A549 (cell line): ENCODE measurements at regions not wholly inside any gene's neighbourhood (a gene's known extent, or its start where the extent isn't known, plus 50 kb on each side); places are given as distances from the start of the nearest gene placed in this dataset.

Source experiments
- ATAC-seq, 2 experiments: fragments of 200-7000 bp in 1 of 2; fragments of >200 bp in 1 of 2; cut with Nextera tagmentation in 1 of 2; cut with Tn5 transposase in 1 of 2; 3 replicates each; pipeline versions ENCODE4 v1.8.0 to v1.9.1; 2018 to 2020; ENCODE audit warnings: mild to moderate bottlenecking in 1 of 2, moderate library complexity in 1 of 2
- CTCF ChIA-PET: fragments of 300-600 bp; sonication (Branson Sonifier 250); formaldehyde crosslinking; extraction: SDS; loops from one replicate; lab custom pipeline; 2021; ENCODE audit warnings: antibody characterized with exemption, inconsistent platforms; lab: Yijun Ruan, JAX
- POLR2A ChIA-PET: fragments of 350-600 bp; formaldehyde crosslinking; extraction: SDS; loops from one replicate; lab custom pipeline; 2021; ENCODE audit warnings: antibody characterized with exemption, inconsistent platforms; lab: Yijun Ruan, JAX
- DNase-seq, 2 experiments: peaks; one replicate each; pipeline versions ENCODE4 v3.0.0 to v3.0.0-alpha.2; 2011 to 2016; ENCODE audit warnings: low read depth in 1 of 2, low spot score in 1 of 2
- FAIRE-seq: peaks from 2 replicates; lab custom pipeline; 2011; peaks lifted over from hg19 to GRCh38; lab: Jason Lieb, UNC
- H3K27ac ChIP-seq, 2 experiments: fragments of >200 bp; sonication (Bioruptor Twin); formaldehyde crosslinking; 3 replicates each; pipeline ENCODE4 v1.5.1; 2016 to 2017
- H3K4me1 ChIP-seq: fragments of >200 bp; sonication (Bioruptor Twin); formaldehyde crosslinking; 3 replicates; pipeline ENCODE4 v1.6.1; 2016
- H3K4me2 ChIP-seq: fragments of >200 bp; sonication (Bioruptor Twin); formaldehyde crosslinking; 3 replicates; pipeline ENCODE4 v1.6.1; 2016
- H3K4me3 ChIP-seq: fragments of >200 bp; sonication (Bioruptor Twin); formaldehyde crosslinking; 3 replicates; pipeline ENCODE4 v1.5.1; 2016
- H3K9me3 ChIP-seq: fragments of >200 bp; sonication (Bioruptor Twin); formaldehyde crosslinking; 3 replicates; pipeline ENCODE4 v1.6.1; 2016
- BHLHE40 ChIP-seq: IDR thresholded peaks from 2 replicates; pipeline ENCODE4 v1.6.1; 2012; ENCODE audit warnings: low read depth, low read length, inconsistent platforms
- CBX2 ChIP-seq: fragments of 200-600 bp; sonication (generic); IDR thresholded peaks from 2 replicates; pipeline ENCODE4 v1.6.1; 2016; ENCODE audit warnings: low read depth, mild to moderate bottlenecking, borderline replicate concordance
- CBX8 ChIP-seq: fragments of 200-600 bp; sonication (generic); IDR thresholded peaks from 2 replicates; pipeline ENCODE4 v1.6.1; 2016
- CHD4 ChIP-seq: fragments of 200-600 bp; sonication (generic); IDR thresholded peaks from 2 replicates; pipeline ENCODE4 v1.6.1; 2016; ENCODE audit warnings: antibody characterized with exemption, mild to moderate bottlenecking, borderline replicate concordance
- EHF ChIP-seq: fragments of 250-450 bp; sonication (Bioruptor Pico); IDR thresholded peaks from 2 replicates; pipeline ENCODE4 v1.5.0; 2020; ENCODE audit warnings: mild to moderate bottlenecking
- EHMT2 ChIP-seq: fragments of 200-600 bp; sonication (generic); IDR thresholded peaks from 2 replicates; pipeline ENCODE4 v1.6.1; 2016; ENCODE audit warnings: antibody characterized with exemption, low read depth, mild to moderate bottlenecking, moderate library complexity
- EP300 ChIP-seq, 2 experiments: fragments of >200 bp; sonication (Bioruptor Twin); formaldehyde crosslinking; IDR thresholded peaks; 2 replicates in 1 of 2; 3 replicates in 1 of 2; pipeline ENCODE4 v1.6.1; 2016 to 2017
- ESRRA ChIP-seq: fragments of 150-350 bp; IDR thresholded peaks from 2 replicates; pipeline ENCODE4 v1.6.1; 2014; ENCODE audit warnings: mild to moderate bottlenecking, low read length, borderline replicate concordance
- FOSL2 ChIP-seq, 2 experiments: fragments of 450-650 bp in 1 of 2; fragments of >200 bp in 1 of 2; sonication (Bioruptor Twin) in 1 of 2; formaldehyde crosslinking; IDR thresholded peaks; 2 replicates each; pipeline versions ENCODE4 v1.5.0 to v1.6.1; 2016 to 2020; ENCODE audit warnings: mild to moderate bottlenecking in 1 of 2, moderate library complexity in 1 of 2
- FOXS1 ChIP-seq: fragments of 250-450 bp; sonication (Bioruptor Pico); IDR thresholded peaks from 2 replicates; pipeline ENCODE4 v1.5.0; 2020; ENCODE audit warnings: mild to moderate bottlenecking, moderate library complexity
- HDAC2 ChIP-seq: fragments of 200-600 bp; sonication (generic); IDR thresholded peaks from 2 replicates; pipeline ENCODE4 v1.6.1; 2016
- HEYL ChIP-seq: fragments of 250-450 bp; sonication (Bioruptor Pico); IDR thresholded peaks from 2 replicates; pipeline ENCODE4 v1.8.0; 2021; ENCODE audit warnings: mild to moderate bottlenecking, moderate library complexity
- HOXB13 ChIP-seq: fragments of 250-450 bp; sonication (Bioruptor Pico); IDR thresholded peaks from 2 replicates; pipeline ENCODE4 v1.5.0; 2020; ENCODE audit warnings: low read depth, mild to moderate bottlenecking, moderate library complexity
- HOXB5 ChIP-seq: fragments of 250-450 bp; sonication (Bioruptor Pico); IDR thresholded peaks from 2 replicates; pipeline ENCODE4 v1.5.0; 2020; ENCODE audit warnings: mild to moderate bottlenecking, moderate library complexity
- JUN ChIP-seq, 2 experiments: fragments of >200 bp; sonication (Bioruptor Twin); formaldehyde crosslinking; IDR thresholded peaks; 2 replicates in 1 of 2; 3 replicates in 1 of 2; pipeline ENCODE4 v1.6.1; 2016 to 2017
- KDM1A ChIP-seq: fragments of 200-600 bp; sonication (generic); IDR thresholded peaks from 2 replicates; pipeline ENCODE4 v1.6.1; 2016; ENCODE audit warnings: low read depth, mild to moderate bottlenecking
- KDM5A ChIP-seq: fragments of 200-600 bp; sonication (generic); IDR thresholded peaks from 2 replicates; pipeline ENCODE4 v1.6.1; 2016; ENCODE audit warnings: antibody characterized with exemption, mild to moderate bottlenecking
- MAZ ChIP-seq: fragments of 150-350 bp; IDR thresholded peaks from 2 replicates; pipeline ENCODE4 v1.6.1; 2014; ENCODE audit warnings: antibody characterized with exemption, low read depth, low read length, borderline replicate concordance
- MYC ChIP-seq: IDR thresholded peaks from 2 replicates; pipeline ENCODE4 v1.6.1; 2012; ENCODE audit warnings: mild to moderate bottlenecking, inconsistent platforms, low read length, improper control_type of control experiment, borderline replicate concordance
- NFE2L2 ChIP-seq: fragments of 150-350 bp; conservative IDR thresholded peaks from 2 replicates; pipeline ENCODE4 v1.6.1; 2014; ENCODE audit warnings: low read length
- NPAS2 ChIP-seq: fragments of 250-450 bp; sonication (Bioruptor Pico); IDR thresholded peaks from 2 replicates; pipeline ENCODE4 v1.8.0; 2022; ENCODE audit warnings: mild to moderate bottlenecking, moderate library complexity, borderline replicate concordance
- POLR2AphosphoS2 ChIP-seq: conservative IDR thresholded peaks from 2 replicates; pipeline ENCODE4 v1.6.1; 2012; ENCODE audit warnings: low read length, improper control_type of control experiment, inconsistent platforms
- RAD21 ChIP-seq, 2 experiments: fragments of >200 bp in 1 of 2; sonication (Bioruptor Twin) in 1 of 2; formaldehyde crosslinking in 1 of 2; IDR thresholded peaks in 1 of 2; conservative IDR thresholded peaks in 1 of 2; 2 replicates in 1 of 2; 3 replicates in 1 of 2; pipeline ENCODE4 v1.6.1; 2012 to 2018; ENCODE audit warnings: inconsistent platforms in 1 of 2
- RCOR1 ChIP-seq: fragments of 150-350 bp; IDR thresholded peaks from 2 replicates; pipeline ENCODE4 v1.6.1; 2014; ENCODE audit warnings: antibody characterized with exemption, low read length, low read depth
- RFX5 ChIP-seq: fragments of 450-650 bp; IDR thresholded peaks from 2 replicates; pipeline ENCODE4 v1.7.1; 2014; ENCODE audit warnings: antibody characterized with exemption, mild to moderate bottlenecking, moderate library complexity
- RNF2 ChIP-seq: fragments of 200-600 bp; sonication (generic); IDR thresholded peaks from 2 replicates; pipeline ENCODE4 v1.6.1; 2016; ENCODE audit warnings: low read depth, mild to moderate bottlenecking, antibody characterized with exemption, moderate library complexity, borderline replicate concordance
- SMC3 ChIP-seq: fragments of >200 bp; sonication (Bioruptor Twin); formaldehyde crosslinking; IDR thresholded peaks from 3 replicates; pipeline ENCODE4 v1.6.1; 2018; ENCODE audit warnings: inconsistent platforms
- TFCP2L1 ChIP-seq: fragments of 250-450 bp; sonication (Bioruptor Pico); IDR thresholded peaks from 2 replicates; pipeline ENCODE4 v1.5.0; 2021; ENCODE audit warnings: mild to moderate bottlenecking
- ZNF302 ChIP-seq: fragments of 250-450 bp; sonication (Bioruptor Pico); IDR thresholded peaks from 2 replicates; pipeline ENCODE4 v1.9.0; 2021; ENCODE audit warnings: inconsistent platforms, mild to moderate bottlenecking, moderate library complexity
- ZSCAN20 ChIP-seq: fragments of 250-450 bp; sonication (Bioruptor Pico); IDR thresholded peaks from 2 replicates; pipeline ENCODE4 v1.8.0; 2022; ENCODE audit warnings: mild to moderate bottlenecking, moderate library complexity
- WGBS: methylation state at CpG from one replicate; pipeline ENCODE4 v1.1.6; 2017; ENCODE audit errors: missing lambda C conversion rate; 5-methylcytosine and 5-hydroxymethylcytosine counted together
- TF ChIP-seq, protein P1 (sequence below): fragments of 200-600 bp; sonication (generic); IDR thresholded peaks from 2 replicates; pipeline ENCODE4 v1.6.1; 2016; ENCODE audit warnings: antibody characterized with exemption, mild to moderate bottlenecking, moderate library complexity
- TF ChIP-seq, protein P2 (sequence below): fragments of 250-450 bp; sonication (Bioruptor Pico); IDR thresholded peaks from 2 replicates; pipeline ENCODE4 v1.5.0; 2020; ENCODE audit warnings: low read depth, mild to moderate bottlenecking, moderate library complexity
- TF ChIP-seq, protein P3 (sequence below): IDR thresholded peaks from 2 replicates; pipeline ENCODE4 v1.6.1; 2012

DNA sequence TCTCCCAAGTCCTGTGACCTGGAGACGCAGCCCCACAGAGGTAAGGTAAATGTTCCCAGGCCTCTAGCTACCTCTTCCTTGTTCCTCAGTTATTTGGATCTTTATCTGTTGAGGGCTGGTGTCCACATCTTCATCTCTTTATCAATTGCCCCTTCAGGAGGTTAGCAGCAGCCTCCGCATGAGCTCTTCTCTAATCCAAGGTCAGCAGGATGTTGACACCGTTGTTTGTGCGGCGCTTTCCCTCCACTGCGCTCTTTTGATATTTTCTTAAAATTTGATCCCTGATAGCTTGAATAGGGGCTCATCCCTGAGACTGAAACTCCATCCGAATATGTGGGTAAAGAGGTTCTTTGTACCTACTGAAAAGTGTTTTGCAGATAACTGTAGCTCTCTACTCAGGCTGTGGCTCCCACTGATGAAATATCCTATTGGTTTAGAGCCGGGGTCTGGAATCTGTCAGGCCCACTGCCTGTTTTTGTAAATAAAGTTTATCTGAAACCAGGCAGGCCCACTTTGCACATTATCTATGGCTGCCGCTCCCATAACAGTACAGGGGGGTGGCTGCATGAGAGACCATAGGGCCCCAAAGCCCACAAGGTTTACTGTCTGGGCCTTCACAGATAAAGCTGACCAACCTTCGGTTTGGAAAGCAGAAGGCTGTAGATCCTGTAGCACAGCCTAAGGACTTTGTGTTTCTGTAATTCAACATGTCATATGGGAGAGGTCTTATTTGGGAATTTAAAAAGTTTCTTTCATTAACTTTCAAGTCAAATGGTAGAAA is 362.6 kb downstream of the QKI start:
- no peak overlapping the region for H3K4me3 ChIP-seq
- H3K9me3 ChIP-seq = no peaks in the 10 kb centered on the region
- no peak for TF ChIP-seq MYC
- no peak for TF ChIP-seq FOXS1 (CRISPR knock-in tag)
- no peak for TF ChIP-seq CBX8
- no peak for TF ChIP-seq RCOR1
- no peak for TF ChIP-seq MAZ
- no peak for TF ChIP-seq SMC3
- no peak for TF ChIP-seq RAD21 (conservative IDR thresholded peaks at IDR 0.05 in 1 of 2, IDR thresholded peaks at IDR 0.05 in 1 of 2)
- no peak for TF ChIP-seq EHMT2
- no peak for TF ChIP-seq EP300 (IDR thresholded peaks at IDR 0.05)
- TF ChIP-seq, protein P1, sequence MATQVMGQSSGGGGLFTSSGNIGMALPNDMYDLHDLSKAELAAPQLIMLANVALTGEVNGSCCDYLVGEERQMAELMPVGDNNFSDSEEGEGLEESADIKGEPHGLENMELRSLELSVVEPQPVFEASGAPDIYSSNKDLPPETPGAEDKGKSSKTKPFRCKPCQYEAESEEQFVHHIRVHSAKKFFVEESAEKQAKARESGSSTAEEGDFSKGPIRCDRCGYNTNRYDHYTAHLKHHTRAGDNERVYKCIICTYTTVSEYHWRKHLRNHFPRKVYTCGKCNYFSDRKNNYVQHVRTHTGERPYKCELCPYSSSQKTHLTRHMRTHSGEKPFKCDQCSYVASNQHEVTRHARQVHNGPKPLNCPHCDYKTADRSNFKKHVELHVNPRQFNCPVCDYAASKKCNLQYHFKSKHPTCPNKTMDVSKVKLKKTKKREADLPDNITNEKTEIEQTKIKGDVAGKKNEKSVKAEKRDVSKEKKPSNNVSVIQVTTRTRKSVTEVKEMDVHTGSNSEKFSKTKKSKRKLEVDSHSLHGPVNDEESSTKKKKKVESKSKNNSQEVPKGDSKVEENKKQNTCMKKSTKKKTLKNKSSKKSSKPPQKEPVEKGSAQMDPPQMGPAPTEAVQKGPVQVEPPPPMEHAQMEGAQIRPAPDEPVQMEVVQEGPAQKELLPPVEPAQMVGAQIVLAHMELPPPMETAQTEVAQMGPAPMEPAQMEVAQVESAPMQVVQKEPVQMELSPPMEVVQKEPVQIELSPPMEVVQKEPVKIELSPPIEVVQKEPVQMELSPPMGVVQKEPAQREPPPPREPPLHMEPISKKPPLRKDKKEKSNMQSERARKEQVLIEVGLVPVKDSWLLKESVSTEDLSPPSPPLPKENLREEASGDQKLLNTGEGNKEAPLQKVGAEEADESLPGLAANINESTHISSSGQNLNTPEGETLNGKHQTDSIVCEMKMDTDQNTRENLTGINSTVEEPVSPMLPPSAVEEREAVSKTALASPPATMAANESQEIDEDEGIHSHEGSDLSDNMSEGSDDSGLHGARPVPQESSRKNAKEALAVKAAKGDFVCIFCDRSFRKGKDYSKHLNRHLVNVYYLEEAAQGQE = no peak
- no peak for TF ChIP-seq TFCP2L1 (CRISPR knock-in tag)
- no peak for TF ChIP-seq NPAS2 (CRISPR knock-in tag)
- no peak for TF ChIP-seq FOSL2 (IDR thresholded peaks at IDR 0.05)
- TF ChIP-seq FOSL2 (CRISPR knock-in tag; IDR thresholded peaks at IDR 0.05) = no peak
- TF ChIP-seq, protein P2, sequence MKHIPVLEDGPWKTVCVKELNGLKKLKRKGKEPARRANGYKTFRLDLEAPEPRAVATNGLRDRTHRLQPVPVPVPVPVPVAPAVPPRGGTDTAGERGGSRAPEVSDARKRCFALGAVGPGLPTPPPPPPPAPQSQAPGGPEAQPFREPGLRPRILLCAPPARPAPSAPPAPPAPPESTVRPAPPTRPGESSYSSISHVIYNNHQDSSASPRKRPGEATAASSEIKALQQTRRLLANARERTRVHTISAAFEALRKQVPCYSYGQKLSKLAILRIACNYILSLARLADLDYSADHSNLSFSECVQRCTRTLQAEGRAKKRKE (CRISPR knock-in tag) = no peak
- TF ChIP-seq RFX5 = no peak
- TF ChIP-seq KDM5A = no peak
- WGBS = 62% methylated on average over 10 of the region's 10 CpGs
- POLR2A ChIA-PET = no interaction called here
- no peak overlapping the region for H3K27ac ChIP-seq
- CTCF ChIA-PET = interaction anchor here (0.8 to 1.2 kb wide), 2 partner anchors 11 kb away, joined by 3 read pairs; no protein-coding TSS in a partner anchor
- ATAC-seq = no peak
- no peak for DNase-seq
- H3K4me2 ChIP-seq = no peak overlapping the region
- no peak for FAIRE-seq
- no peaks in the 10 kb centered on the region for H3K4me1 ChIP-seq

DNA sequence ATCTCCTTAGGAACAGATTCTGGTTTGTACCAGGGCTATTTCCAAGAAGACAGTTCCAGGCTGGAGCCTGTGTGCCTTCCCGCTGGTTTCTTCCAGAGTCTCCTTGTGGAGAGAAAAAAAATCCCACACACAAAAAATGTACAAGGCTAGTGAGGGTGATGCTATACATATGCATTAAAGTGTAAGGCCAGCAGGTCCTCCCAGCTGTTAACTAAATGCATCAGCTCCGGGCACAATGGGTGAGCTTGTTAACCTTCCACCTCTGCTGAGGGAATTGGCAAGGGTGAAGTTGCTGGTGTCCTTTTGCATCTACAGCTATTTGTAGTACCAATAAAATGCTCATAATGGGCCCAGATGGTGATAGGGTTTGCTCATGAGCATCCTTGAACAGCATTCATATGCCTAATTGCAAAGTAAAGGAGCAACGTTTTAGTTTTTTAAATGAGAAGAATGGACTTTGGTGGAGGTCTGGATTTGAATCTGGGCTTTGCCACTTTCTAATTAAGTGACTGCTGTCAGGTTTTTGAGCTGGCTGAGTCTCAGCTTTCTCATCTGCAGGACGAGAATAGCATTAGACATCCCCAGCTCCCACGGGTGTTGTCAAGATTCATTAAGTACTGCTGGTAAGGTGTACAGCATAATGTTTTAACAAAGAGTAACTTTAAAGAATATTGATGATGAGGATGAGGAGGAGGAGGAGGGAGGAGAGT is 361.8 kb downstream of the QKI start:
- 19% methylated on average over 5 of the region's 5 CpGs for WGBS
- H3K9me3 ChIP-seq = no peaks in the 10 kb centered on the region
- no peak overlapping the region for H3K4me3 ChIP-seq
- no peak for FAIRE-seq
- ChIA-PET POLR2A (no interaction called here), CTCF (interaction anchor here (1.2 kb wide), 1 partner anchor 11 kb away, joined by 3 read pairs; no protein-coding TSS in a partner anchor)
- no peak for ATAC-seq
- no peak for TF ChIP-seq HOXB13 (CRISPR knock-in tag)
- TF ChIP-seq TFCP2L1 (CRISPR knock-in tag) = no peak
- TF ChIP-seq POLR2AphosphoS2 = no peak
- TF ChIP-seq CHD4 = no peak
- TF ChIP-seq NFE2L2 = no peak
- no peak for TF ChIP-seq HEYL (CRISPR knock-in tag)
- TF ChIP-seq, protein P3, sequence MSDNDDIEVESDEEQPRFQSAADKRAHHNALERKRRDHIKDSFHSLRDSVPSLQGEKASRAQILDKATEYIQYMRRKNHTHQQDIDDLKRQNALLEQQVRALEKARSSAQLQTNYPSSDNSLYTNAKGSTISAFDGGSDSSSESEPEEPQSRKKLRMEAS = no peak
- no peak for TF ChIP-seq ZSCAN20 (CRISPR knock-in tag)
- TF ChIP-seq HOXB5 (CRISPR knock-in tag) = no peak
- TF ChIP-seq ZNF302 (CRISPR knock-in tag) = no peak
- no peak for TF ChIP-seq RAD21 (conservative IDR thresholded peaks at IDR 0.05 in 1 of 2, IDR thresholded peaks at IDR 0.05 in 1 of 2)
- TF ChIP-seq CBX2 = no peak
- TF ChIP-seq ESRRA = no peak
- TF ChIP-seq JUN (IDR thresholded peaks at IDR 0.05) = no peak
- TF ChIP-seq RNF2 = no peak
- TF ChIP-seq HDAC2 = no peak
- TF ChIP-seq KDM1A = no peak
- no peak for TF ChIP-seq BHLHE40
- no peak for TF ChIP-seq EHF (CRISPR knock-in tag)
- H3K4me1 ChIP-seq = no peaks in the 10 kb centered on the region
- no peak overlapping the region for H3K4me2 ChIP-seq
- DNase-seq = no peak
- H3K27ac ChIP-seq = no peak overlapping the region
